ENCODE measurements at regions not wholly inside any gene's neighbourhood (a gene's known extent, or its start where the extent isn't known, plus 50 kb on each side); places are given as distances from the start of the nearest gene placed in this dataset.

DNA sequence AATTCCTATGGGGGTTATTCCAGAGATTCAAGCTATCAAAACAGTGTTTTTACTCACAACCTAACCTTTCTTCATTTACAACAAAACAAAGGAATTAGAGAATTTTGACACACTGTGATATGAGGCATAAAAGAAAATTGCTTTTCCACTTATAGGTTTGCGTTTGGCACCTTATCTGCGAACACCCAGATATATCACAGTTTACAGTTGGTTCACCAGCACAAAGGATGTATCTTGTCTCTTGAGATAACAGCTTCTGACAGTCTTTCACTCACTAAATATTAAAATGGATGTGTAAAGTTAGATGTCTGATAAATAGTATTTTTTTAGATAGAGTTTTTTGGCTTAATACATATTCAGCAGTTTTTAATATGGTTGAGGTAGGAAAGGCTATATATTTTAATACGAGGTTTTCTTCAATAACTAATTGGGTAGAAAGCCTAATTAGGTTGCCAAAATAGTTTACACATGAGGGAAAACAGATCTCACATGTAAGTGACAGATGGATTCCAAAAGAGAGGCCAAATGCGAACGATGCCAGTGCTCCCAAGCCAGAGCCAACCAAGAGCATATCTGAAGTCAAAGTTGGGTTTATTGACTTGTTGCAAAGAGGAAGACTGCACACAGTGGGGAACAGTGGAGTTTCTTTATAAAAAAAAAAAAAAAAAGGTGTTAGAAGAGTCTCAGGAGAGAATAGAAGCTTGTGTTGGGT is 1495.2 kb downstream of the MAT2B start:
- TF ChIP-seq, protein P1, sequence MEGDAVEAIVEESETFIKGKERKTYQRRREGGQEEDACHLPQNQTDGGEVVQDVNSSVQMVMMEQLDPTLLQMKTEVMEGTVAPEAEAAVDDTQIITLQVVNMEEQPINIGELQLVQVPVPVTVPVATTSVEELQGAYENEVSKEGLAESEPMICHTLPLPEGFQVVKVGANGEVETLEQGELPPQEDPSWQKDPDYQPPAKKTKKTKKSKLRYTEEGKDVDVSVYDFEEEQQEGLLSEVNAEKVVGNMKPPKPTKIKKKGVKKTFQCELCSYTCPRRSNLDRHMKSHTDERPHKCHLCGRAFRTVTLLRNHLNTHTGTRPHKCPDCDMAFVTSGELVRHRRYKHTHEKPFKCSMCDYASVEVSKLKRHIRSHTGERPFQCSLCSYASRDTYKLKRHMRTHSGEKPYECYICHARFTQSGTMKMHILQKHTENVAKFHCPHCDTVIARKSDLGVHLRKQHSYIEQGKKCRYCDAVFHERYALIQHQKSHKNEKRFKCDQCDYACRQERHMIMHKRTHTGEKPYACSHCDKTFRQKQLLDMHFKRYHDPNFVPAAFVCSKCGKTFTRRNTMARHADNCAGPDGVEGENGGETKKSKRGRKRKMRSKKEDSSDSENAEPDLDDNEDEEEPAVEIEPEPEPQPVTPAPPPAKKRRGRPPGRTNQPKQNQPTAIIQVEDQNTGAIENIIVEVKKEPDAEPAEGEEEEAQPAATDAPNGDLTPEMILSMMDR (IDR thresholded peaks at IDR 0.05; ENCODE audit: control insufficient read depth, extremely low read depth, insufficient read depth), result no peak
- no peak for DNase-seq (ENCODE audit: low read depth)
- H3K4me3 ChIP-seq (ENCODE audit: low read depth, low read length), result no peak overlapping the region

DNA sequence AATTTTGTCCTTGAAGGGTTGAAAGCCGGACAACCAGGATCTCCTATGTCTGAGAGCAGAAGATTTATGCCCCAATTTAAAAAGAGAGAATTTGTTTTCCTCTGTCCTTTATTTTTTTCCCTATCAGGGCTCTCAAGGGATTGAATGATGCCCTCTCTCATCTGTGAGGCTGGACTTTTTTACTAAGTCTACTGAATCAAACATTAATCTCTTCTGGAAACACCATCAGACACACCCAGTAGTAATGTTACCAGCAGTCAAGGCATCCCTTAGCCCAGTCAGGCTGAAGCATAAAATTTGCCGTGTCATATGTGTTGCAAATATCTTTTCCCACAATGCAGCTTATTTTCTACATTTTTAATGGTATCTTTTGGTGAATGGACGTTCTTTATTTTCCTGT is 1497.9 kb downstream of the MAT2B start:
- no peak overlapping the region for H3K4me3 ChIP-seq (ENCODE audit: low read depth, low read length)
- no peak for DNase-seq (ENCODE audit: low read depth)
- TF ChIP-seq, protein P1 (IDR thresholded peaks at IDR 0.05; ENCODE audit: control insufficient read depth, extremely low read depth, insufficient read depth), result no peak

DNA sequence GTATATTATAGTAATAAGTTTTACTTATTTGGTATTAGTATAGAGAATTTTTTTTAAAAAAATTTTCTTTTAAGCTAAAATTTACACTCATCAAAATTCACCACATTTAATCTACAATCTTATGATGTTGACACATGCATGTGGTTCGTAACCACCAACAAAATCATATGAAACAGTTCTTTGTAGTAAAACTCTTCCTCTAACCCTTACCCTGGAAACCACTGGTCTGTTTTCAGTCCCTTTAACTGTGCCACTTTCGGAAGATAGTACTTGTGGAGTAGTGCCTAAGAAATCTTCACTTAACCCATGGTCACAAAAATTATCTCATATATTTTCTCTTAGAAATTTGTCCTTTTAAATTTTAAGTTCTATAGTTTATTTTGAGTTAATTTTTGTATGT is 1498.8 kb downstream of the MAT2B start:
- TF ChIP-seq, protein P1 (IDR thresholded peaks at IDR 0.05; ENCODE audit: control insufficient read depth, extremely low read depth, insufficient read depth), result no peak
- DNase-seq (ENCODE audit: low read depth), result no peak

DNA sequence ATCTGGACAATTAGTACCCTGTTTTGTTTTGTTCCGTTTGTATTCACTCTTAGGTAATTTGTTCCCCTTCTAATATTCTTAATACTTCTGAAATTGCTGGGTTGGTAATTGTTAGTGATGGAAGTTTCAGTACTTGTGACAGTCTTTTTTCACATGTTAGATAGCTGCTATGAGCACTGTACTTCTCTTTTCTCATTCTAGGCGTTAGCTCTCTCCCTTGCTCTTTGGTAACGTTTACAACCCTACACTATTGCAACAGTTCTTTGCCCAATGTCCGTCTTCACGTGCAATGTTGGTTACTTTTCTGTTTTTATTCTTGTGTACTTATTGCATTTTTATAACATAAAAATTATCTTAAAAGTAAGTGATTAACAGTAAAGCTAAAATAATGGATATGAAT is 1509.0 kb downstream of the MAT2B start:
- TF ChIP-seq, protein P1 (IDR thresholded peaks at IDR 0.05; ENCODE audit: control insufficient read depth, extremely low read depth, insufficient read depth), result no peak
- no peak for DNase-seq (ENCODE audit: low read depth)
- H3K4me3 ChIP-seq (ENCODE audit: low read depth, low read length), result no peak overlapping the region

More for the DNA sequence above, 1498.8 kb downstream of the MAT2B start:
- no peak overlapping the region for H3K4me3 ChIP-seq (ENCODE audit: low read depth, low read length)

DNA sequence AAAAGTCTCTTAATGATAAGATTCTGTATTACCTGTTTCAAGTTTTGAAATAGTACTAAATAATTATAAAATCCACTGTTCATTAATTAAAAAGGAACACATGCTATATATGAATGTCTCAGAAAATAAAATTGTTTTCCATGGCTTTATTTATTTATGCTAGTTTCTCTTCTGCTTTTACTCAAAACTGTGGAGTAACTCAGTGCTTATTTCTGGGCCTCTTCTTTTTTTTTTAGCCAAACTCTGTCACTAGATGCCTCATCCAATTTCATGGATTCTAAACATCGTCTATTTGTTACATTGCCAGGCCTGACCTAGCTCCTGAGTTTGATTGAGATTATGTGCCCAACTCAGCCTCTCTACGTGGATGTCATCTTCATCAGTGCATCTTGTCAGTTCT is 1509.7 kb downstream of the MAT2B start:
- no peak overlapping the region for H3K4me3 ChIP-seq (ENCODE audit: low read depth, low read length)
- TF ChIP-seq, protein P1 (IDR thresholded peaks at IDR 0.05; ENCODE audit: control insufficient read depth, extremely low read depth, insufficient read depth), result no peak
- DNase-seq (ENCODE audit: low read depth), result no peak

DNA sequence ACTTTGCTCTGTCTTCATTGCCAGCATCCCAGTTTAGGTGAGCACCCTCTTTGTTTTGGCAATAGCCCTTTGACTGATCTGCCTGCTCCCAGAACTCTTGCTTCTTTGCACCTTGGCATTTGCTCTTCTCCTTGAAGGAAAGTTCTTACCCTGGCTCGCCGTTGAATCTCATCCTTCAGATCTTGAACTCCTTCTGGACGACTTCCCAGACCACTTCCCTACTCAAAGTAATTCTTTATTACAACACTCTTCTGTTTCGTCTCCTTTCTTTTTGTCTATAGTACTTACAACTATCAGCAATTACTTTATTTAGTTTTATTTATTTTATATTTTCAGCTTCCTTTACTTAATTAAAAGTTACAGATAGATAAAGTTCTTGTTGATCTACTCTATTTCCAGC is 1510.1 kb downstream of the MAT2B start:
- no peak for DNase-seq (ENCODE audit: low read depth)
- TF ChIP-seq, protein P1 (IDR thresholded peaks at IDR 0.05; ENCODE audit: control insufficient read depth, extremely low read depth, insufficient read depth), result no peak
- no peak overlapping the region for H3K4me3 ChIP-seq (ENCODE audit: low read depth, low read length)

DNA sequence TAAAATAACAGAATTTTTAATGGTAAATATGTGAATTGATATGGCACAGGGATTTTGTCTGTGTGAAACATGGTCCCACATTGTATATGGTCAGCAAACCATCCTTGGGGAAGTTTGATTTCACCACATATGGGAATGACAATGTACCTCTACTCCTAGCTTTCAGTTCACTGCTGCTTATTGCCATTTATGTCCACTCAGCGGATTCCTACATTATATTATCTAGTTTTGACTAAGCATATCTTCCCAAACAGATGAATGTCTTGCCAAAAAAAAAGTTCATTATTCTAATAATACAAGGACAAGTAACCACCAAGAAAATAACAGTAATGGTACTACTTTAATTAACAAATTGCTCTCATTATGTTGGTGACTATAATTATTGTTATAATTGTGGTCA is 1521.6 kb downstream of the MAT2B start:
- TF ChIP-seq, protein P1 (IDR thresholded peaks at IDR 0.05; ENCODE audit: control insufficient read depth, extremely low read depth, insufficient read depth), result no peak
- H3K4me3 ChIP-seq (ENCODE audit: low read depth, low read length), result no peak overlapping the region
- DNase-seq (ENCODE audit: low read depth), result no peak

All from LNCaP clone FGC (cell line).